Heart right ventricle (tissue), 16 donors: ENCODE measurements at regions not wholly inside any gene's neighbourhood (a gene's known extent, or its start where the extent isn't known, plus 50 kb on each side); places are given as distances from the start of the nearest gene placed in this dataset.

ENCODE experiments used
- ATAC-seq, 8 donors: fragments of 200-7000 bp; cut with Tn5 transposase; one replicate each; pipeline ENCODE4 v1.9.1; 2020; ENCODE audit warnings: mild to moderate bottlenecking in 8 of 8, moderate library complexity in 8 of 8, moderate number of reproducible peaks in 1 of 8
- DNase-seq, 2 donors: peaks; one replicate each; pipeline ENCODE4 v3.0.0-alpha.2; 2020
- H3K27ac ChIP-seq, 10 donors: fragments of 200-600 bp; sonication (generic) in 2 of 10; one replicate each; pipeline versions ENCODE4 v1.5.0 to v1.8.0; 2020 to 2022; ENCODE audit warnings: mild to moderate bottlenecking in 3 of 10
- H3K27me3 ChIP-seq, 7 donors: fragments of 200-600 bp; one replicate each; pipeline ENCODE4 v1.8.0; 2021 to 2022; ENCODE audit warnings: mild to moderate bottlenecking in 2 of 7
- H3K36me3 ChIP-seq, 9 donors: fragments of 200-600 bp; sonication (generic) in 1 of 9; one replicate each; pipeline versions ENCODE4 v1.5.0 to v1.8.0; 2020 to 2022; ENCODE audit warnings: mild to moderate bottlenecking in 2 of 9
- H3K4me1 ChIP-seq, 9 donors: fragments of 200-600 bp; sonication (generic) in 1 of 9; one replicate each; pipeline versions ENCODE4 v1.5.0 to v1.8.0; 2020 to 2022; ENCODE audit warnings: mild to moderate bottlenecking in 4 of 9
- H3K4me3 ChIP-seq, 10 donors: fragments of 200-600 bp; sonication (generic) in 2 of 10; one replicate each; pipeline versions ENCODE4 v1.5.0 to v1.8.0; 2020 to 2022; ENCODE audit warnings: mild to moderate bottlenecking in 7 of 10, moderate library complexity in 2 of 10
- H3K9me3 ChIP-seq, 11 donors: fragments of 200-600 bp in 10 of 11; sonication (generic) in 2 of 11; one replicate each; pipeline versions ENCODE4 v1.5.0 to v1.8.0; 2013 to 2022; ENCODE audit warnings: mild to moderate bottlenecking in 2 of 11, control low read depth in 1 of 11, moderate library complexity in 1 of 11
- WGBS, 2 donors: extraction: QIAGEN DNeasy Blood & Tissue Kit; methylation state at CpG; one replicate each; pipeline ENCODE4 v1.1.7; 2013; ENCODE audit warnings: inconsistent platforms in 1 of 2; 5-methylcytosine and 5-hydroxymethylcytosine counted together
- intact Hi-C, 10 donors: fragments of 100-400 bp; cut with DNase I; formaldehyde crosslinking; loops; one replicate each; pipeline versions ENCODE4 v1.11.1 to v1.14.2; 2022
- TF ChIP-seq, protein P1 (sequence below), 9 donors: fragments of 200-600 bp; sonication (generic) in 2 of 9; IDR thresholded peaks; one replicate each; pipeline versions ENCODE4 v1.5.0 to v1.8.0; 2021 to 2022; ENCODE audit warnings: antibody characterized with exemption in 9 of 9, mild to moderate bottlenecking in 5 of 9, moderate library complexity in 1 of 9
- donor health status: Arrhythmogenic right ventricular cardiomyopathy.
- donor health status: ischemic (EF 13 %, LVEDD 7.1; RV severe dilation, severe dysfunction).
- donor health status: healthy with polysubstance abuse.
- donor health status: DM: no; HTN: yes; CAD: no.
- donor health status: DM: no; HTN: no; CAD: no.
- donor health status: ischemic (EF 25% LVEDD 6.9; RV normal size, moderate dysfunction).
- donor health status: ischemic (EF 25% LVEDD 5.7; RV mildly dilated, moderate dysfunction).
- donor health status: healthy.
- donor health status: DM: yes; HTN: yes; CAD: no.
- donor health status: Ischemic cardiomyopathy.
- donor health status: ischemic (EF 35%, LVEDD 5.7; RV mildly dilated, moderate dysfunction).
- donor health status: nonischemic (EF 11% LVEDD 7.7; RV severe dilation, severe dysfunction).
- donor health status: DM: yes; HTN: yes; CAD: no.
- donor health status: PGD.
- donor health status: ischemic (EF 29% LVEDD 5.4; RV normal size, mild dysfunction).
- donor health status: nonischemic (EF 23%, LVEDD 6.1; RV moderate dilation, normal function).

DNA sequence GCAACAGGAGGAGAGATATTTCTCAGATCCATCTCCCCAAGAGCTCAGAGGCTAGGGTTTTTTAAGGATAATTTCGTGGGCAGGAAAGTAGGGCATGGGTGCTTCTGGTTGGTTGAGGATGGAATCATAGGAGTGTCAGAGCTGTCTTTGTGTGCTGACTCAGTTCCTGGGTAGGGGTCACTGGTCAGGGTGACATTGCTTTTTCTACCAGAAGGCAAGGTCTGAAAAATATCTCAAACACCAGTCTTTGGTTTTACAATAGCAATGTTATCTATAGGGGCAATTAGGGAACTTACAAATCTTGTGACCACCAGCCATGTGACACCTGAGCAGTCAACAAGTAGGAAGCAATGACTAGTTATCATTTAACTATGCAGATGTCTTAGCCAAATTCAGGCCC, 82.9 kb upstream of the DYNLRB2 start:
- WGBS, 2 donors: 36 to 48% methylated on average over 1 of the region's 1 CpG
- ATAC-seq (no peak), DNase-seq (no peak)
- Histone ChIP-seq H3K36me3 (no peaks in the 10 kb centered on the region), H3K9me3 (peaks cover 0 to 5% (median 0%) of the 10 kb centered on the region in 11 donors), H3K4me1 (peaks cover 0 to 6% (median 0%) of the 10 kb centered on the region in 9 donors), H3K4me3 (no peak overlapping the region), H3K27ac (no peak overlapping the region), H3K27me3 (peaks cover 0 to 10% (median 3%) of the 10 kb centered on the region in 7 donors)
- intact Hi-C loops: no loop called here
- TF ChIP-seq, protein P1, sequence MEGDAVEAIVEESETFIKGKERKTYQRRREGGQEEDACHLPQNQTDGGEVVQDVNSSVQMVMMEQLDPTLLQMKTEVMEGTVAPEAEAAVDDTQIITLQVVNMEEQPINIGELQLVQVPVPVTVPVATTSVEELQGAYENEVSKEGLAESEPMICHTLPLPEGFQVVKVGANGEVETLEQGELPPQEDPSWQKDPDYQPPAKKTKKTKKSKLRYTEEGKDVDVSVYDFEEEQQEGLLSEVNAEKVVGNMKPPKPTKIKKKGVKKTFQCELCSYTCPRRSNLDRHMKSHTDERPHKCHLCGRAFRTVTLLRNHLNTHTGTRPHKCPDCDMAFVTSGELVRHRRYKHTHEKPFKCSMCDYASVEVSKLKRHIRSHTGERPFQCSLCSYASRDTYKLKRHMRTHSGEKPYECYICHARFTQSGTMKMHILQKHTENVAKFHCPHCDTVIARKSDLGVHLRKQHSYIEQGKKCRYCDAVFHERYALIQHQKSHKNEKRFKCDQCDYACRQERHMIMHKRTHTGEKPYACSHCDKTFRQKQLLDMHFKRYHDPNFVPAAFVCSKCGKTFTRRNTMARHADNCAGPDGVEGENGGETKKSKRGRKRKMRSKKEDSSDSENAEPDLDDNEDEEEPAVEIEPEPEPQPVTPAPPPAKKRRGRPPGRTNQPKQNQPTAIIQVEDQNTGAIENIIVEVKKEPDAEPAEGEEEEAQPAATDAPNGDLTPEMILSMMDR (IDR thresholded peaks at IDR 0.05): no peak

DNA sequence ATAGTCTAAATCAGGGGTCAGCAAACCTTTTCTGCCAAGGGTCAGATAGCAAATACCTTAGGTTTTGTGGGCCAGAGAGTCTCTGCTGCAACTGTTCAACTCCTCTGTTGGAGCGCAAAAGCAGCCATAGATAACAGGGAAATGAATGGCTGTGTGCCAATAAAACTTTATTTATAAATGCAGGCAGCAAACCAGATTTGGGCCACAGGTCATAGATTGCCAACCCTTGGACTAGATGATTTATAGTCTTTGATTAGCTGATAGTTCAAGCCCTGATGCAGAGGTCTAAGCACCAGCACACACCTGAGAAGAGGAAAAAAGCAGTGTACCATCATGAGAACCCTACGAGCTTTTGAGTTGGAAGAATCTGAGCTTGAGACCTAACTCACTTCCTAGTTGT, 86.0 kb upstream of the DYNLRB2 start:
- TF ChIP-seq, protein P1 (IDR thresholded peaks at IDR 0.05): no peak
- Histone ChIP-seq H3K4me3 (no peak overlapping the region), H3K4me1 (peaks cover 0 to 4% (median 0%) of the 10 kb centered on the region in 9 donors), H3K27ac (no peak overlapping the region), H3K27me3 (peaks cover 0 to 17% (median 0%) of the 10 kb centered on the region in 7 donors), H3K36me3 (no peaks in the 10 kb centered on the region), H3K9me3 (peaks cover 0 to 5% (median 0%) of the 10 kb centered on the region in 11 donors)
- no peak for DNase-seq
- intact Hi-C loops: no loop called here
- WGBS, 2 donors: 83 to 86% methylated on average over 2 of the region's 2 CpGs
- ATAC-seq: no peak

DNA sequence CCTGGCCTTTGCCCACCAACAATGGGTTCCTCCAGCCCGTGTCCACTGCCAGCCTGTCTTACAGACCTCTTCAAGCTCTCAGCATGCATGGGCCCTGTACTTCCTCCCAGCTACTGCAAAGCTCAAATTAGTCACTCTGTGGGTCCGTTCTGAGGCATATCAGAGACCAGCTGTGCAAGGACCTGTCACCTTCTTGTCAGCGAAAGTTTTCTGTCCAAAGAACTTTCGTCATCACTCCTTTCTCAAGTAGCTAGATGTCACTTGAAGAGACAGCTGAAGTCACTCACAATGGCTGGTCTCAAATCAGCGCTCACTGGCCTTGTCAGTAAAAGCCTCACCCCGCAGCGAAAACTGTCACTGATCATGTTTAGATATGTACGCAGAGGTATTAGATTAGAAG, 91.4 kb upstream of the DYNLRB2 start:
- ATAC-seq (peak in 1 of 8 donors; percentile 25), DNase-seq (no peak)
- H3K36me3 ChIP-seq: no peaks in the 10 kb centered on the region
- TF ChIP-seq, protein P1 (IDR thresholded peaks at IDR 0.05): no peak
- H3K4me1 ChIP-seq: no peaks in the 10 kb centered on the region
- H3K27ac ChIP-seq: no peak overlapping the region
- H3K4me3 ChIP-seq: no peak overlapping the region
- WGBS, 2 donors: 32 to 49% methylated on average over 8 of the region's 8 CpGs
- H3K9me3 ChIP-seq: peaks cover 0 to 2% (median 0%) of the 10 kb centered on the region in 11 donors
- H3K27me3 ChIP-seq: peaks cover 0 to 20% (median 0%) of the 10 kb centered on the region in 7 donors
- intact Hi-C loops: no loop called here

DNA sequence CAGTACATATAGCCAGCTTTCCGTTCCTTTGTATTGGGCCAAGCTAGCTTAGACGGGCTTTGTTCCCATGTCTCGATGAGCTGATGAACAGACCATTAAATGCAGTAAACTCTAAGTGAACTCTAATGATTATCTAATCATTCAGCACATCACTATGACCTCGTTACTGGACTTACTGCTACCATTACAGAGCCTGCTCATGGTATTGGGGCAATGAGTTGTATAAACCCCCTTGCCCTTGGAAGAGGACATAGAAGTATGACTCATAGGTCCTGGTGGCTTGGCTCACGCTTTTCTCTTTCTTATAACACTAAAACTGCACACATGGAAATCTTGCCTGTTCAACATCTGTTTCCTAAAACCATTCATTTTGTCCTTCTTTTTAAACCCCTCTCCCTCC, 93.6 kb upstream of the DYNLRB2 start:
- TF ChIP-seq, protein P1 (IDR thresholded peaks at IDR 0.05): no peak
- WGBS, 2 donors: 78 to 79% methylated on average over 5 of the region's 5 CpGs
- H3K9me3 ChIP-seq: peaks cover 0 to 2% (median 0%) of the 10 kb centered on the region in 11 donors
- H3K4me1 ChIP-seq: no peaks in the 10 kb centered on the region
- H3K27me3 ChIP-seq: peaks cover 0 to 29% (median 0%) of the 10 kb centered on the region in 7 donors
- DNase-seq (no peak), ATAC-seq (no peak)
- intact Hi-C loops: no loop called here
- H3K4me3 ChIP-seq: no peak overlapping the region
- no peak overlapping the region for H3K27ac ChIP-seq
- no peaks in the 10 kb centered on the region for H3K36me3 ChIP-seq
